SK-N-SH (cell line): ENCODE measurements at regions not wholly inside any gene's neighbourhood (a gene's known extent, or its start where the extent isn't known, plus 50 kb on each side); places are given as distances from the start of the nearest gene placed in this dataset.

ENCODE experiments used
- CTCF ChIA-PET: fragments of 300-600, 350-600 bp; formaldehyde crosslinking; extraction: SDS; loops from one replicate; lab custom pipeline; 2021; lab: Yijun Ruan, JAX
- POLR2A ChIA-PET: fragments of 350-600 bp; sonication (Branson Sonifier 250); formaldehyde crosslinking; extraction: SDS; loops from one replicate; lab custom pipeline; 2020; ENCODE audit warnings: antibody characterized with exemption, inconsistent platforms; lab: Yijun Ruan, JAX
- DNase-seq: peaks from one replicate; pipeline ENCODE4 v3.0.0; 2012
- H2AFZ ChIP-seq: fragments of 200-600 bp; sonication (generic); 2 replicates; pipeline ENCODE4 v1.8.1; 2016; ENCODE audit warnings: antibody characterized with exemption, mild to moderate bottlenecking, low read depth
- H3F3A ChIP-seq: fragments of 200-600 bp; sonication (generic); replicated peaks from 2 replicates; pipeline ENCODE3; 2016; ENCODE audit warnings: antibody characterized with exemption, mild to moderate bottlenecking; ENCODE audit not compliant: insufficient read depth
- H3K27ac ChIP-seq, 2 experiments: fragments of 200-500 bp in 1 of 2; fragments of 200-600 bp in 1 of 2; sonication (Bioruptor generic) in 1 of 2; sonication (generic), shearing (Covaris generic) in 1 of 2; 2 replicates each; pipeline versions ENCODE4 v1.5.1 to v1.6.1; 2014 to 2016; ENCODE audit warnings: low read depth in 2 of 2, inconsistent platforms in 1 of 2, low read length in 1 of 2, mild to moderate bottlenecking in 1 of 2, mixed read lengths in 1 of 2
- H3K27me3 ChIP-seq: fragments of 200-600 bp; sonication (generic), shearing (Covaris generic); 2 replicates; pipeline ENCODE4 v1.6.1; 2016; ENCODE audit warnings: mixed run types; ENCODE audit not compliant: insufficient read depth
- H3K36me3 ChIP-seq, 2 experiments: fragments of 200-500 bp in 1 of 2; fragments of 200-600 bp in 1 of 2; sonication (Bioruptor generic) in 1 of 2; sonication (generic) in 1 of 2; replicated peaks in 1 of 2; 2 replicates each; pipeline versions ENCODE3 to v1.5.1; 2014 to 2016; ENCODE audit warnings: low read length in 1 of 2, mild to moderate bottlenecking in 1 of 2; ENCODE audit not compliant: insufficient read depth in 2 of 2, control insufficient read depth in 1 of 2
- H3K4me1 ChIP-seq, 2 experiments: fragments of 200-500 bp in 1 of 2; fragments of 200-600 bp in 1 of 2; sonication (Bioruptor generic) in 1 of 2; sonication (generic), shearing (Covaris generic) in 1 of 2; 2 replicates each; pipeline versions ENCODE4 v1.5.1 to v1.6.1; 2014 to 2016; ENCODE audit warnings: low read depth in 1 of 2, low read length in 1 of 2, mixed run types in 1 of 2; ENCODE audit not compliant: insufficient read depth in 2 of 2, control insufficient read depth in 1 of 2
- H3K4me2 ChIP-seq: fragments of 200-600 bp; sonication (generic), shearing (Covaris generic); 2 replicates; pipeline ENCODE4 v1.6.1; 2017; ENCODE audit warnings: mixed run types
- H3K4me3 ChIP-seq, 2 experiments: fragments of 200-500 bp in 1 of 2; fragments of 200-600 bp in 1 of 2; sonication (Bioruptor generic) in 1 of 2; sonication (generic), shearing (Covaris generic) in 1 of 2; 2 replicates each; pipeline versions ENCODE4 v1.5.1 to v1.8.1; 2014 to 2016; ENCODE audit warnings: low read depth in 2 of 2, inconsistent platforms in 1 of 2, low read length in 1 of 2, mild to moderate bottlenecking in 1 of 2, mixed read lengths in 1 of 2, moderate library complexity in 1 of 2
- H3K79me2 ChIP-seq: fragments of 200-600 bp; sonication (generic); 2 replicates; pipeline ENCODE4 v1.8.1; 2017; ENCODE audit warnings: mild to moderate bottlenecking; ENCODE audit not compliant: insufficient read depth
- H3K9ac ChIP-seq: fragments of 200-600 bp; sonication (generic); 2 replicates; pipeline ENCODE4 v1.6.1; 2017; ENCODE audit warnings: mixed run types
- H3K9me2 ChIP-seq: fragments of 200-600 bp; sonication (generic); 2 replicates; pipeline ENCODE4 v1.6.1; 2017; ENCODE audit warnings: mixed run types
- H3K9me3 ChIP-seq: fragments of 200-600 bp; sonication (generic); 2 replicates; pipeline ENCODE4 v1.6.1; 2017; ENCODE audit warnings: mixed run types, mild to moderate bottlenecking, moderate library complexity
- H4K20me1 ChIP-seq: fragments of 200-600 bp; sonication (generic); 2 replicates; pipeline ENCODE4 v1.6.1; 2017; ENCODE audit warnings: mild to moderate bottlenecking, mixed run types; ENCODE audit not compliant: insufficient read depth
- CHD2 ChIP-seq: fragments of 150-350 bp; IDR thresholded peaks from 2 replicates; pipeline ENCODE4 v1.6.1; 2018; ENCODE audit warnings: low read length; ENCODE audit not compliant: partially characterized antibody
- ELF1 ChIP-seq: IDR thresholded peaks from 2 replicates; pipeline ENCODE4 v1.4.0; 2012
- EZH2phosphoT487 ChIP-seq: fragments of 200-600 bp; sonication (generic); IDR thresholded peaks from 2 replicates; pipeline ENCODE4 v1.6.1; 2017; ENCODE audit warnings: low read depth, mixed run types, mild to moderate bottlenecking, antibody characterized with exemption, moderate library complexity, borderline replicate concordance
- FOSL2 ChIP-seq: IDR thresholded peaks from 2 replicates; pipeline ENCODE4 v1.4.0; 2012; ENCODE audit warnings: low read depth, mild to moderate bottlenecking, moderate library complexity, borderline replicate concordance
- GATA2 ChIP-seq: sonication (generic); formaldehyde crosslinking; IDR thresholded peaks from 2 replicates; pipeline ENCODE4 v1.5.0; 2020; ENCODE audit warnings: mild to moderate bottlenecking, missing genetic modification reagents
- MEF2A ChIP-seq: IDR thresholded peaks from 2 replicates; pipeline ENCODE4 v1.4.0; 2012; ENCODE audit warnings: low read depth, borderline replicate concordance
- RAD21 ChIP-seq: IDR thresholded peaks from 2 replicates; pipeline ENCODE4 v1.6.1; 2012; ENCODE audit warnings: mild to moderate bottlenecking, low read length
- RCOR1 ChIP-seq: fragments of 150-350 bp; IDR thresholded peaks from 2 replicates; pipeline ENCODE4 v1.6.1; 2017; ENCODE audit warnings: antibody characterized with exemption, low read length
- TCF12 ChIP-seq: IDR thresholded peaks from 2 replicates; pipeline ENCODE4 v1.4.0; 2012
- YY1 ChIP-seq: IDR thresholded peaks from 2 replicates; pipeline ENCODE4 v1.4.0; 2012; ENCODE audit warnings: low read depth, mild to moderate bottlenecking
- WGBS: methylation state at CpG from one replicate; pipeline ENCODE4 v1.1.6; 2017; ENCODE audit warnings: low lambda C conversion rate; 5-methylcytosine and 5-hydroxymethylcytosine counted together
- TF ChIP-seq, protein P1 (sequence below): IDR thresholded peaks from 2 replicates; pipeline ENCODE4 v1.4.0; 2012; ENCODE audit warnings: low read depth, borderline replicate concordance

DNA sequence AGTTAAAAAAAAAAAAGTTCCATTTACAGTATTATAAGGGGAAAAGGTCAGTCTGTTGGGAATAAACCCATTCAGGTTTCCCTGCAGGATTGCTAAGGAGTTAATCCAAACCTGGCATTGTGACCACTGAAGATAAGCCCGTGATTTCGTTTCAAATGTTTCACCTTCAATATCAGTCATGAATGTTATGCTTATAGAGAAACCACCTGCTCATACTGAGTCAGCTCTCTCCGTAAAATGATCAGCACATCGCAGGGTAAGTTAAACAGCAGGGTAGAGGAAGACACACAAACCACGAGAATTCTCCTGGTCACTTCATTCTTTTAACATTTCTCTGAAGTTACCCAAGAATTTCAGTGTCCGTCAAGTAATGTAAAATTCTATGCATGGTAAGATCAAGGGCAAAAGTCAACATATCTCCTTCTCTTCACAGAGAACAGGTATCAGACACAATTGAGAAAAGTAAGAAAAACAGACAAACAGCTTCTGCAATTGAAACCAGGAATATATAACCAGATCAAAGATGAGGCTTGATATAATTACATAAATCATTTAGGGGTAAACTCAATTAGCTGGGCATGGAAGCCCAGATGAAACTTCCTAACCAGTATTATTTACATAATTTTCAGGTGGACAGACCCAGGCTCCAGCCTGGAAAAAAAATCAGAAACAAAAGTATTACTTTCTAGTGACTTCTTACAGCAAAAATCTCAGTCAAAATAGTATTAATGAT, 67.6 kb upstream of the ARHGEF3 start:
- CTCF ChIA-PET, result interaction anchor here (0.9 to 4.4 kb wide), 3 partner anchors 8 to 169 kb away, joined by 3 to 20 read pairs (median 5); no protein-coding TSS in a partner anchor
- no peak for TF ChIP-seq ELF1
- TF ChIP-seq RAD21, result no peak
- TF ChIP-seq TCF12, result peak; percentile 10; the same call in 1 of the 2 replicates
- no peak for TF ChIP-seq FOSL2
- TF ChIP-seq RCOR1, result peak; percentile 56; the same call in 1 of the 2 replicates
- no peak for TF ChIP-seq YY1
- TF ChIP-seq EZH2phosphoT487, result no peak
- TF ChIP-seq MEF2A, result no peak
- TF ChIP-seq GATA2 (CRISPR knock-in tag), result peak; percentile 23; the same call in 1 of the 2 replicates

DNA sequence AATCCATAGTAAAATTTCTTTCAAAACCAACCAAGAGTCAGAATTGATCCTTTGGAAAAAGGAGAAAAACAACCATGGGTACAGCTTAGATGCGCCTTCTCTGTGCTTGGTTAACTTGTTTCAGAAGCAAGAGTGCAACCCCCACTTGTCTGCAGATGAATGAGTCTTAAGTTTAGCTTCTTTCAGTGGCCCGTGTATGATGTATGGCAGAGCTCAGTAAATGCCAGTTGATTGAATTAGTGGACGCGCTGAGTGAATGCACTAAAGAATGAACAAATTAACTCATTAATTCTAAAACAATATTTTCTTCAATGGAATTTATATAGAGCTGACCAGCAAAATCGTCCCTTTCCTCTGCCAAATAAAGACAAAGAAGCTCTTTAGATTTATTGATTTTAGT, 67.0 kb upstream of the ARHGEF3 start:
- Histone ChIP-seq H4K20me1 (no peaks in the 10 kb centered on the region), H2AFZ (no peak overlapping the region), H3K27ac (no peak overlapping the region), H3K4me3 (no peak overlapping the region), H3K27me3 (no peaks in the 10 kb centered on the region), H3K79me2 (no peaks in the 10 kb centered on the region), H3K4me1 (peaks cover 0 to 11% of the 10 kb centered on the region in 2 experiments; a peak in 2 of 4 replicates), H3F3A (no peaks in the 10 kb centered on the region), H3K9me2 (no peaks in the 10 kb centered on the region), H3K9ac (no peak overlapping the region), H3K9me3 (no peaks in the 10 kb centered on the region), H3K36me3 (no peaks in the 10 kb centered on the region), H3K4me2 (no peak overlapping the region)
- CTCF ChIA-PET, result interaction anchor here (2.0 to 4.4 kb wide), 2 partner anchors 8 to 120 kb away, joined by 5 to 20 read pairs; no protein-coding TSS in a partner anchor
- TF ChIP-seq, protein P1, sequence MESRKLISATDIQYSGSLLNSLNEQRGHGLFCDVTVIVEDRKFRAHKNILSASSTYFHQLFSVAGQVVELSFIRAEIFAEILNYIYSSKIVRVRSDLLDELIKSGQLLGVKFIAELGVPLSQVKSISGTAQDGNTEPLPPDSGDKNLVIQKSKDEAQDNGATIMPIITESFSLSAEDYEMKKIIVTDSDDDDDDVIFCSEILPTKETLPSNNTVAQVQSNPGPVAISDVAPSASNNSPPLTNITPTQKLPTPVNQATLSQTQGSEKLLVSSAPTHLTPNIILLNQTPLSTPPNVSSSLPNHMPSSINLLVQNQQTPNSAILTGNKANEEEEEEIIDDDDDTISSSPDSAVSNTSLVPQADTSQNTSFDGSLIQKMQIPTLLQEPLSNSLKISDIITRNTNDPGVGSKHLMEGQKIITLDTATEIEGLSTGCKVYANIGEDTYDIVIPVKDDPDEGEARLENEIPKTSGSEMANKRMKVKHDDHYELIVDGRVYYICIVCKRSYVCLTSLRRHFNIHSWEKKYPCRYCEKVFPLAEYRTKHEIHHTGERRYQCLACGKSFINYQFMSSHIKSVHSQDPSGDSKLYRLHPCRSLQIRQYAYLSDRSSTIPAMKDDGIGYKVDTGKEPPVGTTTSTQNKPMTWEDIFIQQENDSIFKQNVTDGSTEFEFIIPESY, result no peak
- TF ChIP-seq CHD2, result peak; percentile 15
- WGBS, result 26% methylated on average over 5 of the region's 5 CpGs
- POLR2A ChIA-PET, result interaction anchor here (0.6 kb wide), 1 partner anchor 340 kb away, joined by 3 read pairs; no protein-coding TSS in a partner anchor
- no peak for DNase-seq

More for the DNA sequence above, 67.6 kb upstream of the ARHGEF3 start:
- peak overlapping the region in 1 of 2 experiments; percentile 31; a peak in 1 of 4 replicates for H3K27ac ChIP-seq
- H3K27me3 ChIP-seq, result no peaks in the 10 kb centered on the region
- H3K4me1 ChIP-seq, result peaks cover 0 to 16% of the 10 kb centered on the region in 2 experiments; a peak in 2 of 4 replicates
- no peaks in the 10 kb centered on the region for H3K9me2 ChIP-seq
- no peaks in the 10 kb centered on the region for H4K20me1 ChIP-seq
- POLR2A ChIA-PET, result interaction anchor here (0.6 kb wide), 1 partner anchor 340 kb away, joined by 3 read pairs; no protein-coding TSS in a partner anchor
- H3K36me3 ChIP-seq, result no peaks in the 10 kb centered on the region
- H3K4me2 ChIP-seq, result no peak overlapping the region
- H3K9ac ChIP-seq, result no peak overlapping the region
- DNase-seq, result no peak
- no peaks in the 10 kb centered on the region for H3K79me2 ChIP-seq
- no peaks in the 10 kb centered on the region for H3F3A ChIP-seq
- H3K9me3 ChIP-seq, result no peaks in the 10 kb centered on the region
- H3K4me3 ChIP-seq, result no peak overlapping the region; a peak in 1 of 4 replicates
- H2AFZ ChIP-seq, result no peak overlapping the region
- 32% methylated on average over 6 of the region's 6 CpGs for WGBS
